DND-41 (cell line): ENCODE measurements at regions not wholly inside any gene's neighbourhood (a gene's known extent, or its start where the extent isn't known, plus 50 kb on each side); places are given as distances from the start of the nearest gene placed in this dataset.
"Not testable (repeated sequence)": the region's sequence is repeated elsewhere in the genome, so short reads cannot be mapped to it uniquely, and the experiment has no call there.

Source experiments
- EZH2 ChIP-seq: IDR thresholded peaks from 3 replicates; pipeline ENCODE4 v1.6.1; 2012; ENCODE audit warnings: borderline replicate concordance, low read depth, mild to moderate bottlenecking, moderate library complexity, low read length, inconsistent platforms; ENCODE audit not compliant: severe bottlenecking
- TF ChIP-seq, protein P1 (sequence below): IDR thresholded peaks from 2 replicates; pipeline ENCODE4 v1.5.1; 2012; ENCODE audit warnings: borderline replicate concordance, low read length, moderate library complexity, mild to moderate bottlenecking; ENCODE audit not compliant: poor library complexity, severe bottlenecking; ENCODE audit errors: extremely low read depth

DNA sequence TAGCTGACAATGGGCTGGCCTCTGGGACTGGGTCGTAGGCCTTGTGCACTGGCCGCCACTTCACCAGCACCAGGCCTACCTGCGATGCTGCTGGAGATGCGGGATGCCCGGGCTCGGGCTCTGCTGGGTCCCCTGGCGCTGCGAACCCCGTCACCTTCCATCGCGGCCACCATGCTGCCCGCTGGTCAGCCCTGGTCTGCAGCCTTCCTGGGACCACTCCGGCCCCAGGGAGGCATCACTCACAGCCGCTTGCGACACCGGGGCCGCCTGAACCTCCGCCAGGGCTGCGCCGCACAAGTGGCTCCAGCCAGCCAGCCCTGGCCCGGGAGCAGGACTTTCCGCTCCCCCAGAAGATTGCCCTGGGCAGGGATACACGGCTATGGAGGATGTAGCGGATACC, 78.1 kb upstream of the ZNF337 start:
- TF ChIP-seq, protein P1, sequence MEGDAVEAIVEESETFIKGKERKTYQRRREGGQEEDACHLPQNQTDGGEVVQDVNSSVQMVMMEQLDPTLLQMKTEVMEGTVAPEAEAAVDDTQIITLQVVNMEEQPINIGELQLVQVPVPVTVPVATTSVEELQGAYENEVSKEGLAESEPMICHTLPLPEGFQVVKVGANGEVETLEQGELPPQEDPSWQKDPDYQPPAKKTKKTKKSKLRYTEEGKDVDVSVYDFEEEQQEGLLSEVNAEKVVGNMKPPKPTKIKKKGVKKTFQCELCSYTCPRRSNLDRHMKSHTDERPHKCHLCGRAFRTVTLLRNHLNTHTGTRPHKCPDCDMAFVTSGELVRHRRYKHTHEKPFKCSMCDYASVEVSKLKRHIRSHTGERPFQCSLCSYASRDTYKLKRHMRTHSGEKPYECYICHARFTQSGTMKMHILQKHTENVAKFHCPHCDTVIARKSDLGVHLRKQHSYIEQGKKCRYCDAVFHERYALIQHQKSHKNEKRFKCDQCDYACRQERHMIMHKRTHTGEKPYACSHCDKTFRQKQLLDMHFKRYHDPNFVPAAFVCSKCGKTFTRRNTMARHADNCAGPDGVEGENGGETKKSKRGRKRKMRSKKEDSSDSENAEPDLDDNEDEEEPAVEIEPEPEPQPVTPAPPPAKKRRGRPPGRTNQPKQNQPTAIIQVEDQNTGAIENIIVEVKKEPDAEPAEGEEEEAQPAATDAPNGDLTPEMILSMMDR: not testable (repeated sequence)
- TF ChIP-seq EZH2: not testable (repeated sequence)
